GM10248 (cell line): ENCODE measurements at regions not wholly inside any gene's neighbourhood (a gene's known extent, or its start where the extent isn't known, plus 50 kb on each side); places are given as distances from the start of the nearest gene placed in this dataset.

Experiments
- CTCF ChIA-PET: fragments of 300-600 bp; sonication (Branson Sonifier 250); formaldehyde crosslinking; extraction: SDS; loops from one replicate; lab custom pipeline; 2021; ENCODE audit warnings: antibody characterized with exemption; lab: Yijun Ruan, JAX
- POLR2A ChIA-PET: fragments of 350-650 bp; sonication (Branson Sonifier 250); formaldehyde crosslinking; extraction: SDS; loops from one replicate; lab custom pipeline; 2020; ENCODE audit warnings: antibody characterized with exemption; lab: Yijun Ruan, JAX
- DNase-seq: peaks from one replicate; pipeline ENCODE4 v3.0.0; 2012; ENCODE audit errors: extremely low spot score
- CTCF ChIP-seq: IDR thresholded peaks from 2 replicates; pipeline ENCODE4 v1.5.1; 2012; ENCODE audit warnings: mild to moderate bottlenecking, low read depth; ENCODE audit errors: extremely low read depth, missing control alignments, control extremely low read depth

GRCh38 chr2:101612019-101612418 lies 85.5 kb upstream of the MAP4K4 start:
- CTCF ChIA-PET: no interaction called here
- DNase-seq: no peak
- POLR2A ChIA-PET: no interaction called here
- no peak for TF ChIP-seq CTCF

- DNase-seq: no peak
- TF ChIP-seq CTCF: no peak
- ChIA-PET CTCF (no interaction called here), POLR2A (no interaction called here)
Measured at GRCh38 chr2:101610750-101611315, 86.7 kb upstream of the MAP4K4 start.

- no peak for DNase-seq
- no peak for TF ChIP-seq CTCF
- CTCF ChIA-PET: no interaction called here
- POLR2A ChIA-PET: no interaction called here
Measured at GRCh38 chr2:101609433-101609832, 88.1 kb upstream of the MAP4K4 start.

- TF ChIP-seq CTCF: no peak
- no peak for DNase-seq
- ChIA-PET POLR2A (no interaction called here), CTCF (no interaction called here)
Measured at GRCh38 chr2:101608408-101609310, 88.8 kb upstream of the MAP4K4 start.

GRCh38 chr2:101597347-101597944 lies 100.1 kb upstream of the MAP4K4 start:
- no peak for TF ChIP-seq CTCF
- ChIA-PET POLR2A (no interaction called here), CTCF (no interaction called here)
- no peak for DNase-seq

GRCh38 chr2:101596333-101596732 lies 101.2 kb upstream of the MAP4K4 start:
- CTCF ChIA-PET: no interaction called here
- TF ChIP-seq CTCF: no peak
- POLR2A ChIA-PET: no interaction called here
- no peak for DNase-seq
